GM23338 (cell line): ENCODE measurements at regions not wholly inside any gene's neighbourhood (a gene's known extent, or its start where the extent isn't known, plus 50 kb on each side); places are given as distances from the start of the nearest gene placed in this dataset.

Source experiments
- ATAC-seq: fragments of 200-7000 bp; cut with Tn5 transposase; 3 replicates; pipeline ENCODE4 v1.9.1; 2020
- DNase-seq: peaks from one replicate; pipeline ENCODE4 v3.0.0-alpha.2; 2015; ENCODE audit warnings: low spot score
- H2AFZ ChIP-seq: fragments of 200-600 bp; sonication (generic); 2 replicates; pipeline ENCODE4 v1.8.0; 2016; ENCODE audit warnings: antibody characterized with exemption, mild to moderate bottlenecking, moderate library complexity
- H3F3A ChIP-seq: fragments of 200-600 bp; sonication (generic); replicated peaks from 2 replicates; pipeline ENCODE4 v1.8.0; 2017; ENCODE audit warnings: antibody characterized with exemption, mixed run types, low read depth
- H3K27ac ChIP-seq: fragments of 200-600 bp; sonication (generic); 2 replicates; pipeline ENCODE4 v1.6.1; 2016; ENCODE audit warnings: low read depth
- H3K27me3 ChIP-seq: fragments of 200-600 bp; sonication (generic); 2 replicates; pipeline ENCODE4 v1.8.0; 2016; ENCODE audit warnings: mild to moderate bottlenecking, mixed run types, moderate library complexity; ENCODE audit not compliant: insufficient read depth
- H3K36me3 ChIP-seq: fragments of 200-600 bp; sonication (generic); 2 replicates; pipeline ENCODE4 v1.8.0; 2016; ENCODE audit warnings: mild to moderate bottlenecking; ENCODE audit not compliant: insufficient read depth
- H3K4me1 ChIP-seq: fragments of 200-600 bp; sonication (generic); 2 replicates; pipeline ENCODE4 v1.8.0; 2016; ENCODE audit warnings: mild to moderate bottlenecking, moderate library complexity; ENCODE audit not compliant: insufficient read depth
- H3K4me2 ChIP-seq: fragments of 200-600 bp; sonication (generic); 2 replicates; pipeline ENCODE4 v1.7.1; 2017; ENCODE audit warnings: mixed run types
- H3K4me3 ChIP-seq: fragments of 200-600 bp; sonication (generic); 2 replicates; pipeline ENCODE4 v1.6.1; 2016; ENCODE audit warnings: mixed run types
- H3K79me2 ChIP-seq: fragments of 200-600 bp; sonication (generic); replicated peaks from 2 replicates; pipeline ENCODE4 v1.8.0; 2017; ENCODE audit warnings: mild to moderate bottlenecking; ENCODE audit not compliant: insufficient read depth
- H3K9me2 ChIP-seq: fragments of 200-600 bp; sonication (generic); 2 replicates; pipeline ENCODE4 v1.8.0; 2017; ENCODE audit not compliant: insufficient read depth
- H4K20me1 ChIP-seq: fragments of 200-600 bp; sonication (generic); replicated peaks from 2 replicates; pipeline ENCODE4 v1.8.0; 2017; ENCODE audit warnings: mild to moderate bottlenecking; ENCODE audit not compliant: insufficient read depth
- H3K27ac Mint-ChIP-seq: 2 replicates; pipeline ENCODE4 v1.8.0; 2020; ENCODE audit warnings: inconsistent platforms, mild to moderate bottlenecking, moderate library complexity, mixed read lengths
- H3K27me3 Mint-ChIP-seq: 3 replicates; pipeline ENCODE4 v1.8.0; 2022; ENCODE audit warnings: low read depth, mild to moderate bottlenecking, moderate library complexity, mixed read lengths, inconsistent platforms; ENCODE audit not compliant: insufficient read depth, poor library complexity
- H3K36me3 Mint-ChIP-seq: 3 replicates; pipeline ENCODE4 v1.8.0; 2021; ENCODE audit warnings: low read depth, mild to moderate bottlenecking, inconsistent platforms, moderate library complexity, mixed read lengths
- H3K4me1 Mint-ChIP-seq: 3 replicates; pipeline ENCODE4 v1.8.0; 2020; ENCODE audit warnings: mild to moderate bottlenecking, inconsistent platforms, mixed read lengths
- H3K4me3 Mint-ChIP-seq: 3 replicates; pipeline ENCODE4 v1.8.0; 2021; ENCODE audit warnings: moderate library complexity, mild to moderate bottlenecking, inconsistent platforms, mixed read lengths
- H3K9me3 Mint-ChIP-seq: 3 replicates; pipeline ENCODE4 v1.8.0; 2020; ENCODE audit warnings: moderate library complexity, mild to moderate bottlenecking, inconsistent platforms, mixed read lengths
- CREB1 ChIP-seq: fragments of 250-450 bp; sonication (Bioruptor Pico); IDR thresholded peaks from 2 replicates; pipeline ENCODE4 v1.5.0; 2020; ENCODE audit warnings: low read depth, mild to moderate bottlenecking, moderate library complexity
- CTCF ChIP-seq, 2 experiments: fragments of 200-600 bp in 1 of 2; sonication (generic) in 1 of 2; conservative IDR thresholded peaks; 2 replicates each; pipeline versions ENCODE4 v1.5.1 to v1.6.1; 2016 to 2017; ENCODE audit warnings: antibody characterized with exemption in 2 of 2, low read depth in 2 of 2, mild to moderate bottlenecking in 2 of 2, moderate library complexity in 1 of 2
- ETS1 ChIP-seq: IDR thresholded peaks from 2 replicates; pipeline ENCODE4 v1.6.1; 2016; ENCODE audit warnings: antibody characterized with exemption
- EZH2 ChIP-seq: fragments of 200-600 bp; sonication (generic); IDR thresholded peaks from one replicate; pipeline ENCODE4 v1.8.0; 2017; ENCODE audit warnings: antibody characterized with exemption, mild to moderate bottlenecking, low read depth; ENCODE audit not compliant: unreplicated experiment
- EZH2phosphoT487 ChIP-seq: fragments of 200-600 bp; sonication (generic); IDR thresholded peaks from one replicate; pipeline ENCODE4 v1.8.1; 2018; ENCODE audit warnings: antibody characterized with exemption; ENCODE audit not compliant: unreplicated experiment
- JUNB ChIP-seq: IDR thresholded peaks from one replicate; pipeline ENCODE4 v1.6.1; 2016; ENCODE audit warnings: antibody characterized with exemption; ENCODE audit not compliant: unreplicated experiment
- NANOG ChIP-seq: IDR thresholded peaks from 2 replicates; pipeline ENCODE4 v1.6.1; 2016; ENCODE audit warnings: antibody characterized with exemption, borderline replicate concordance
- POLR2AphosphoS5 ChIP-seq: IDR thresholded peaks from 2 replicates; pipeline ENCODE4 v1.6.1; 2016; ENCODE audit warnings: antibody characterized with exemption, low read depth
- REST ChIP-seq: IDR thresholded peaks from one replicate; pipeline ENCODE4 v1.6.1; 2018; ENCODE audit warnings: antibody characterized with exemption; ENCODE audit not compliant: unreplicated experiment
- STAT1 ChIP-seq: IDR thresholded peaks from one replicate; pipeline ENCODE4 v1.6.1; 2016; ENCODE audit warnings: antibody characterized with exemption; ENCODE audit not compliant: unreplicated experiment
- ZNF114 ChIP-seq: fragments of 250-450 bp; sonication (Bioruptor Pico); IDR thresholded peaks from 2 replicates; pipeline ENCODE4 v1.5.0; 2020; ENCODE audit warnings: mild to moderate bottlenecking, moderate library complexity
- ZNF331 ChIP-seq: fragments of 250-450 bp; sonication (Bioruptor Pico); IDR thresholded peaks from 2 replicates; pipeline ENCODE4 v1.5.0; 2020; ENCODE audit warnings: low read depth, mild to moderate bottlenecking, moderate library complexity
- ZNF462 ChIP-seq: fragments of 250-450 bp; sonication (Bioruptor Pico); IDR thresholded peaks from 2 replicates; pipeline ENCODE4 v1.5.0; 2020; ENCODE audit warnings: mild to moderate bottlenecking, moderate library complexity

GRCh38 chr13:72194523-72194922, 327.5 kb upstream of the DACH1 start:
- Histone ChIP-seq H3F3A (no peaks in the 10 kb centered on the region), H3K4me3 (no peak overlapping the region), H3K79me2 (no peaks in the 10 kb centered on the region), H3K4me1 (peaks cover 8% of the 10 kb centered on the region; the same call in 1 of the 2 replicates), H3K27ac (no peak overlapping the region), H3K36me3 (no peaks in the 10 kb centered on the region), H2AFZ (peak overlapping the region; percentile 36; the same call in 1 of the 2 replicates), H4K20me1 (no peaks in the 10 kb centered on the region), H3K27me3 (no peaks in the 10 kb centered on the region), H3K9me2 (no peaks in the 10 kb centered on the region), H3K4me2 (no peak overlapping the region)
- Mint-ChIP-seq H3K9me3 (no peaks in the 10 kb centered on the region), H3K27ac (0 out of 2 replicates have a peak overlapping the region, but pooled peaks have one; percentile 61), H3K36me3 (no peaks in the 10 kb centered on the region), H3K27me3 (no peaks in the 10 kb centered on the region), H3K4me3 (no peak overlapping the region), H3K4me1 (peaks cover 7% of the 10 kb centered on the region; the same call in 2 of the 3 replicates)
- no peak for DNase-seq
- no peak for TF ChIP-seq ETS1
- no peak for TF ChIP-seq JUNB
- no peak for TF ChIP-seq ZNF331
- TF ChIP-seq REST, result no peak
- TF ChIP-seq STAT1, result no peak
- no peak for TF ChIP-seq ZNF114 (CRISPR knock-in tag)
- no peak for TF ChIP-seq NANOG
- no peak for TF ChIP-seq CTCF (conservative IDR thresholded peaks at IDR 0.05; ENCODE audit: low read depth in 2 of 2)
- no peak for TF ChIP-seq CREB1 (CRISPR knock-in tag)
- no peak for TF ChIP-seq EZH2
- no peak for TF ChIP-seq POLR2AphosphoS5
- TF ChIP-seq ZNF462 (CRISPR knock-in tag), result no peak
- no peak for TF ChIP-seq EZH2phosphoT487
- ATAC-seq, result no peak
